Activated CD4-positive, alpha-beta T cell treated with anti-CD3 and anti-CD28 coated beads, Interleukin-2, Interleukin-4, amounts not matched to agents 100 ng/mL and 50 ng/mL, durations not matched to agents 16 hours and 8 hours (primary cell): ENCODE measurements at regions not wholly inside any gene's neighbourhood (a gene's known extent, or its start where the extent isn't known, plus 50 kb on each side); places are given as distances from the start of the nearest gene placed in this dataset.

ENCODE experiments used
- DNase-seq: peaks from one replicate; pipeline ENCODE4 v3.0.0-alpha.2; 2020; ENCODE audit warnings: low spot score

- no peak for DNase-seq
Observed at GRCh38 chr2:66691031-66691965, 256.4 kb downstream of the MEIS1 start.

GRCh38 chr2:66692521-66693054 is 257.7 kb downstream of the MEIS1 start:
- no peak for DNase-seq

DNA sequence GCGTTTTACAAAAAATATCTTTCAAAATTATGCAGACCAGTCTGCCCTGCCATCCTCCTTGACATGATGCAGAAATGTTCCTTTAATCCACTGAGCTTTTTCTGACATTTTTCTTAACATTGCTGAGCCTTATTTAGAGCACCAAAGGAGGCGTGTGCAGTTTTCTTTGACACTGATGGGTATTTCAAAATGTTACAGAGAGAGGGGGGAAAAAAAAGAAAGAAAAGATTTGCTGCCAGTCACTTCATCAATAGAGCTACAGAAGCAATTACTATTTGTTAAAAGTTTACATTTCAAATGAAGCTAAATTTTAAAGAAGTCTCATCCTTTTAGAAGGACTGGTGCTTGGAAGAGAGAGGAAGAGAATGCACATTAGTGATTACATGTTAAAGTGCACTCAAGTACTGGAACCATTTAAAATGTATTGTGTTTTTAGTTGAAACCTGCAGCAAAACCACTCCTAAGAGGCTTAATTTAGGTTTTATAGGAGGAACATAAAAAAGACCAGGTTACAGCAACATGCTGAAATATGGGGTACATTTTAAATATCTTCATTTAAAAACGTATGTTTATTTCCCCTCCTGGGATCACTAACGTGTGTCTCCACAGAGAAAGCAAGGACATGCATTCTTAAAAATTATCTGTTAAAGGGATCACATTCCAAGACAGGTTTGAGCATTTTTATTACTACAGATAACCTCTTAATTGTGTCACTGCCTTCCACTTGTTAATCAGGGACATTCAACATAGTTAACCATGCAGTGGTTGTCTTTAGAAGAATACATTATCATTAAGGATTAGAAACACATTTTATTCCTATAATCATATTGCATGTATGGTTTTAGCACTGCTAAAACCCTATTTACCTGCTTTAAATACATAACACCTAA is 258.4 kb downstream of the MEIS1 start:
- DNase-seq: no peak

DNA sequence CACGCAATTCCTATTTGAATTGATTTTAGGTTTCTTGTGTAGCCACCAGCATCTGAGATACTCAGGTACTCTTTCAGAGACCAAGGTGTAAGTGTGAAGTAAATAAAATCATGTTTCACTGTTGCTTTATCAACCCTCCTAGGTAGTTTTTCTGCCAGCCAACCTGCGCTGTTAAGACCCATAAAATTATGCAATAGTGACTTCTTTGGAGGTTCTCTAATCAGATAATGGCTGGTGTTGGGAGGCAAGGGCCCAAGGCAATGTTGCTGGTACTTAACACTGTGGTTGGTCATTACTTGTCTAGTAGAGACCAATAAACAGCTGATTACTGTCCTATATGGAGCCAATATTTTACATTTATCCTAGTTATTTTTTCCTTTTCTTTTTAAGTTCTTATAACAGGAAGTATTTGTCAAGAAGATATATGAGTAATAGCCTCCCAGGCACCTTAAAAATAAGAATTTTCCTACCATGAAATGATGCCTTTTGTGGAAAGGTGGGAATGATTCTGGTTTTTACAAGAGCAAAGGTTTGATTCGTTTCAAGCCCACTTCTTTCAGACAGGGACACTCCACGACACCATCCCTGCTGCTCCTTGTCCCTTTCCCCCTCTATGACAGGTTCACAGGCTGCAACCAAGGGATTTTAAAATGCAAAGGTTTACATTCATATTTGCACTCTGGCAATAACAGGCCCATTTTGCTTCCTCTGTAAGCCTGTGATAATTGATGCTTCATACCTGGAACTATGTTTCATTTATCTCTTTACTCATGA is 259.3 kb downstream of the MEIS1 start:
- no peak for DNase-seq

DNA sequence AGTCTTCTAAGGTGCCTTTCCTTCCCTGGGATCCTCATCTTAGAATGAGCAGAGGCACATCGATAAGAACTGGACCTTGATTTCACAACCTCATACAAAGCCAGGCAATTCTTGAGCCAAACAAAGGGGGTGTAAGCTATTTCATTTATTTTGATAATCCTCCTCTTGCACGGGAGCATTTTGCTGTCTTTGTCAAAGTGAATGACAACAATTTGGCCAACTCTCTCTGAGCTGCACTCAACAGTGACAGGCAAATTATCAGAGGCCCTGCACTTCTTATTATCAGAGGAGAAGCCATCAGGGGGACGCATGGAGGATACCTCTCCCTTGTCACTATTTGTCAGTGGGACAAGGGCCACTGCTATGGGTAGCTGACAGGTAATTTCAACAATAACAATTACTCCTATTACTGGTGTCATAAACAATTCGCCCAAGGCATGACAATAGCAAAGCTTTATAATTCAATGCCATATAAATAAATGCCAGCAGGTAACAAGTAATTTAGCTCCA is 260.4 kb downstream of the MEIS1 start:
- no peak for DNase-seq

GRCh38 chr2:66696374-66696773 is 261.4 kb downstream of the MEIS1 start:
- DNase-seq: no peak

DNA sequence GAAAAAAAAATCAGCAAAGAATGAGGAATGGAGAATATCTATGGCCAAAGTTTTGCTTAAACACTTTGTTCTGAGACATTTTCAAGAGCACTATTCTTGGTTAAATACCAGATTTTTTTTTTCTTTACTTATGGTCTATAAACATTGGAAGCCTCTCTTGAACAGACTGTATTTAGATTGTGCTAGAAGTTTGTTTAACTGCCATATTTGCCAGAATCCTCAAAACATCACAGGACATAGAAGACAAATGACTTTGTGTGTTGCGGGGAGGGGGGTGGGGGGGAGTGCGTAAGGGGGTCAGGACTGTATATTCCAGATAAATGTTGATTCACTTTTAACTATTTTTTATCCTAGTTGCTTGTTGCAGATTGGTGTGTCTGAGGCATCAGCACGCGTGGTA is 262.0 kb downstream of the MEIS1 start:
- DNase-seq: no peak

DNA sequence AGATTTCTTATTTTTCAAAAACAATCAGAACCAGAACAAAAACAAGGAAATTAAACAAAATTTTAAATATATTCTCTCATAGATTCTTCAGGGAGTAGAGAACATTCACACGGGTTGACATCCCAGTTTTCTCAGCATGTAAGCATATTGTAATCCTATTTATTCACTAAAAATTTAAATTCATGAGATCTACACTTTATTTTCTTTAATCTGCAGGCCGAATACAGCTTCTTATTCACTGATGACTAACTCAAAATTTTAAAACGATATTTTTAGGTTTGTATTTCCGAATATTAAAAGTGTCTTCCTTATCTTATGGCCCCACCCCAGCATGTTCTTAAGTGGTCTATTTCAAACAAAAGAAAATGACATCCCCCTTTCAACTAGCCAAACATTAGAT is 262.4 kb downstream of the MEIS1 start:
- DNase-seq: no peak

GRCh38 chr2:66698091-66698490 is 263.2 kb downstream of the MEIS1 start:
- DNase-seq: no peak

DNA sequence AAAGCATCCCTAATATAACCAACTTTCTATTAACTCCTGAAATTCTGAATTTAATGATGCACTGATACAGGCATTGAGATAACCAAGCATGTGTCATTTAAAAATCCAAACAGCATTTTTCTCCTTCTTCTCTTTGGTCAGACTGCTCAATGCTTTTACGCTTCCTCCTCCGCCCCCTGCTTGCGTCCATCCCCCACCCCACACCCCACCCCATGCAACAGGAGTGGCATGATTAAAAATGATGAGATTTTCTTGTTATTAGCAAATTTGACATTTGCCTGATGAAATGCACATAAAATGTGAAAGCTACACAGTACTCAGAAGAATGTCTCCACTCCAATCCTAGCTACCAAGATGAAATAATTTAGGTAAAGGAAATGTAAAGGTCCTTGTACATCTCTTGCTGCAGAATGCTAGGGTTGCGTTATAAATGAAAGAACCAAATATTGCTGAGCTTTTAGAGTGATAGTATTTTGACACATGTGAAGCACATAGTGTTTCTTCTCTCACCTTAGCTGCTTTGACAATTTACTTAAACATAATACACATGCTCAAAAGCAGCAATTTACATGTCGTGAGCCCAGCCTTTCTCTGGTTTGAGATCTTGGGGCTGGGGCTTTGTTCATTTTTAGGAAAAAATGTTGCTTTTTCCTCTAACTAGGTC is 263.8 kb downstream of the MEIS1 start:
- no peak for DNase-seq

GRCh38 chr2:66699416-66699792 is 264.5 kb downstream of the MEIS1 start:
- DNase-seq: no peak

DNA sequence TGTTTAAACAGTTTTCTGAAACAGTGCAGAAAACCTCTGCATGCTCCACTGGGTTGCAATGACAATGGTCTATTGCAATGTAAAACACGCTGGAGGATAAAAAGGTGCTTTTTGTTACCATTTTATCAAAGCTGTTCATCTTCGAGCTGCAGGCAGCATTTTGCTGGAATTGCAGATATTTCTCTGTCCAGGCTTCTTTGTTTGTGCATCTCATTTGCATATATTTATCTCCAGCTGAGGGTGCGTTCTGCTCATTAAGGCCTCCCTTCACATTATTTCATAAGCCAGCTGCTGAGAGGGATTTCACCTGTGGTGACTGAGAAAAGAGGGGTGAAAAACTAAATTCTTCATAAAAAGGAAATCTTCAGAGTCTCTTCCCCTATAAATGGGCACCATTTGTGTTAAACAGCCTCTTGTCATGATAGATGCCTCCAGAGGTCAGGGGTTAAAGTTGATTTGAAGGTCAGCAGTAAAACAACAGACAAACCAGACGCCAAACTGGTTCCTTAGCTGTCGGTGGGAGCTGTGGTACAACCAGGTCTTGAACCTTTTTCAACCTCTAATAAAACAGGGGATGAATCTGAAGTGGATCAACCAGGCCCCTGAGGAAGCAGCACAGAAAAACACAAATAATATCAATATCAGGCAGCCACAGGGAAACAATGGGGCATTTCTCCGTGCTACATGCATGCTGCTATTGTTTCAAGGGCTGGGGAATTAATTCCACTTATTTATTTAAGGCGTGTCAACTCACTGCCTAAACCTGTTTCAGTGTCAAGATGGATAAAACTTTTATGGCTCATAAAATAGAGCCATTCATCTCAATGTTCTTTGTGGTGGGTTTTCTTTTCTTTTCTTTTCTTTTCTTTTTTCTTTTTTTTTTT is 265.1 kb downstream of the MEIS1 start:
- no peak for DNase-seq

DNA sequence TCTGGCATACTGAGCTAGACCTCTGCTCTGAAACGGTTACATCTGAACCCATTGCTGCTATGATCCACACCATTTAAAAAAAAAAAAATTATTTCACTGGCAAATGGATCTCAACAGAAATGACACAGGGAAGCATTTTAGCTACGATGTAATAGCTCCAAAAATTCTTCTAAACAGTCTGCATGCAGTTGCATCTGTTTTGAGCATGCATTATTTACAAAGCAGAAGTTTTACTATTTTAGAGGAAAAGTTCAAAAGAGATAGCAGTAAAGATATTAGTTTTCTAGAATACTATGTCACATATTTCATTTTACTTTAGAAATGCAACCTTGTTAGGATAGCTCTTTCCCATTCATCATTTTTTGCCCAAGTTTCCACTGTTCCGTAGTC is 265.7 kb downstream of the MEIS1 start:
- no peak for DNase-seq

DNA sequence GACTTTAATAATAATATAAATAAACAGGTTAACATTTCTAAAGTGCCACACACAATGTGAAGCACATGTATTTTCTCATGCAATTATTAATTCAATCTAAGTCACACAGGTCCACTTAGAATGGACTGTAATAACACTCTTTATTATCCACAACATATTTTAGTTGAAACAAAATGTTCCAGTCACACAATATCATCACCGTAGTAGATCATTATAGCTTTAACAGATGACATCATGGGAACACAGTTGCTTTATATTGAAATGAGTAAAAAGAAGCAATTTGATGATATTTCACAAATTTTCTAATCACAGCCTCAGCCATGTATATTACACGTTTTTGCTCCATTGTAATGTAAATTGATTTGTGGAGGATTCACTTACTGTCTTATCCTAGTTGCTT is 266.3 kb downstream of the MEIS1 start:
- no peak for DNase-seq

GRCh38 chr2:66701656-66702055 is 266.7 kb downstream of the MEIS1 start:
- DNase-seq: no peak

GRCh38 chr2:66702301-66702700 is 267.4 kb downstream of the MEIS1 start:
- no peak for DNase-seq

DNA sequence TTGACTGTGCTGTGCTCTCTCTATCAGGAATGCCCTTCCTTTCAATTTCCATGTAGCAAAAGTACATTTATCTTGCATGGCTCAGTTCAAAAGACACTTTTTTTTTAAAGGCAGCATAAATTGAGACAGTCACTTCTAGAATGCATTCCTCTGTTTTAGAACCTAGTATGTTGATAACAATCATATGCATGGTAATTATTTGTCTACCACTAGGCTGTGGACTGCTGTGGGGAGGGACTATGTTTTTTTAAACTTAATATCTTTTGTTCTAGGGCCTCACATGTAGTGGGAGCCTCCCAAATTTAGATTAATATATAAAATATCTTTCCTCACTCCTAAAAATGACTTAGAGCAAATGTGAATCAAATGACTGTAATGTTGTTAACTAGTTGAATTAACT is 269.9 kb downstream of the MEIS1 start:
- DNase-seq: no peak

GRCh38 chr2:66714610-66715009 is 279.7 kb downstream of the MEIS1 start:
- no peak for DNase-seq

DNA sequence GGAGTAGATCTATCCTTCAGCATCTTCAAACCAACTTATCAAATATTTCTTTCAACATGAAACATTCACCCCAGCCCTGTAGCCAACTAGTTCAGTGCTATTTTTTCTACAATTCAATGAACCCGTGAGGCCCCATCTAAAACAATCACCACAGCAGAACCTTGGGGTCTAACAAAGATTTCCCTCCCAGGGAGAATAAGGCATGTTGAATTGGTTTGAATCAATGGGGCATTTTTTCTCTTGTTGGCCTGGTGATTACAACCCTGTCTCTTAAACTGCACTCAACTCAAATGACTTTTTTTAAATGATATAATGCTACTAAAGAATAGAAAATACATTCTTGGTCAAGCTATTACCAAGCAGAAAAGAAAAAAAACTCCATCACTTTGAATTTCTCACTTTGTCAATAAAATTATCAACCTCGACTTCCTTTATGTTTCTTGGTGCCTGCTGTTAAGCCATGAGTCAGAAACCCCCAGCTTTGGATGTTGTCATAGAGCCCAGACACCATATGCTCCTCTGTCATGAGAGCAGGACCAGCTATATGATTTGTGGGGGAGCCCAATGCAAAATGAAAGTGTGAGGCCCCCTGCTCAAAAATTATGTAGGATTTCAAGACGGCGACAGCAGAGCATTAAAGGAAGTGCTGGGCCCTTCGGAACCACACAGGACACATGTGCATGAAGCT is 282.4 kb downstream of the MEIS1 start:
- no peak for DNase-seq

DNA sequence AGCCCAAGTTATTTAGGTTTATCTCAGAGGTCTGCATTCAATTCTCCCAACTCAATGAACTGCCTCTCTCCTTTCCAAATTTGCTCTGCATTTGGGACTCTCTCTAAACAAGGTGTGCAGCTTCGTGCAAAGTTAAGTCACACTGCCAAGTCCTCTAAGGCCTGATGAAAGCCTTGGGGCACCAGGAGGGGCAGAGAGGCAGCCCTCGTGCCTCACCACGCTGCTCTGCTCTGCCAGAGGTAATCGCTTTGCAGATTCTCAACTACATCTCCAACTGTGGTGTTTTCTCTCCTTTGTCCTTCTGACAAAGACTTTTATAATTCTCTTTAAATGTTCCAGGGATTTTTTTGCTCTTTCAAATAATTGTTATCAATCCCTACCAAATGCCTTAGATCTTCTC is 283.0 kb downstream of the MEIS1 start:
- no peak for DNase-seq
